Ovary (tissue), 7 donors: ENCODE measurements at regions not wholly inside any gene's neighbourhood (a gene's known extent, or its start where the extent isn't known, plus 50 kb on each side); places are given as distances from the start of the nearest gene placed in this dataset.

ENCODE experiments used
- DNase-seq, 5 donors: peaks; one replicate each; pipeline ENCODE4 v3.0.0-alpha.2; 2019 to 2020
- H3K27ac ChIP-seq, 2 donors: fragments of 200-600 bp; one replicate each; pipeline versions ENCODE4 v1.5.1 to v1.8.0; 2019 to 2022
- H3K27me3 ChIP-seq: fragments of 200-600 bp; one replicate; pipeline ENCODE4 v1.8.0; 2022
- H3K36me3 ChIP-seq: fragments of 200-600 bp; sonication (generic); one replicate; pipeline ENCODE4 v1.5.1; 2019
- H3K4me1 ChIP-seq: one replicate; pipeline ENCODE4 v1.8.1; 2013; ENCODE audit warnings: mild to moderate bottlenecking, moderate library complexity; ENCODE audit not compliant: insufficient read depth
- H3K4me3 ChIP-seq: fragments of 200-600 bp; sonication (generic); one replicate; pipeline ENCODE4 v1.5.1; 2017
- H3K9me3 ChIP-seq, 2 donors: fragments of 200-600 bp in 1 of 2; sonication (generic) in 1 of 2; one replicate each; pipeline versions ENCODE4 v1.5.1 to v1.8.1; 2013 to 2019; ENCODE audit warnings: mild to moderate bottlenecking in 1 of 2, moderate library complexity in 1 of 2
- EP300 ChIP-seq: sonication (generic); formaldehyde crosslinking; IDR thresholded peaks from one replicate; pipeline ENCODE4 v1.6.1; 2017; ENCODE audit warnings: antibody characterized with exemption
- POLR2A ChIP-seq: fragments of 450-650 bp; IDR thresholded peaks from one replicate; pipeline ENCODE4 v1.6.1; 2017; ENCODE audit warnings: antibody characterized with exemption, mild to moderate bottlenecking, moderate library complexity
- WGBS, 3 donors: extraction: QIAGEN DNeasy Blood & Tissue Kit in 1 of 3; methylation state at CpG; one replicate each; pipeline versions ENCODE4 v1.1.5 to v1.1.7; 2013 to 2017; 5-methylcytosine and 5-hydroxymethylcytosine counted together
- intact Hi-C, 4 donors: fragments of 100-400 bp; cut with DNase I; formaldehyde crosslinking; loops; one replicate each; pipeline versions ENCODE4 v1.11.0 to v1.15.1; 2022 to 2023
- TF ChIP-seq, protein P1 (sequence below), 3 donors: fragments of 450-650 bp in 2 of 3; fragments of 200-600 bp in 1 of 3; IDR thresholded peaks; one replicate each; pipeline versions ENCODE4 v1.5.1 to v1.8.0; 2016 to 2022; ENCODE audit warnings: antibody characterized with exemption in 3 of 3, mild to moderate bottlenecking in 1 of 3
- donor health status: DM: no; HTN: no; CAD: no; lungs with moderate emphysema.
- donor health status: DM: no; HTN: no; CAD: no.
- donor health status: Bipolar disorder and iron deficiency.
- donor health status: DM: no; HTN: no; CAD: no.
- donor health status: DM: yes; HTN: yes; CAD: no.

DNA sequence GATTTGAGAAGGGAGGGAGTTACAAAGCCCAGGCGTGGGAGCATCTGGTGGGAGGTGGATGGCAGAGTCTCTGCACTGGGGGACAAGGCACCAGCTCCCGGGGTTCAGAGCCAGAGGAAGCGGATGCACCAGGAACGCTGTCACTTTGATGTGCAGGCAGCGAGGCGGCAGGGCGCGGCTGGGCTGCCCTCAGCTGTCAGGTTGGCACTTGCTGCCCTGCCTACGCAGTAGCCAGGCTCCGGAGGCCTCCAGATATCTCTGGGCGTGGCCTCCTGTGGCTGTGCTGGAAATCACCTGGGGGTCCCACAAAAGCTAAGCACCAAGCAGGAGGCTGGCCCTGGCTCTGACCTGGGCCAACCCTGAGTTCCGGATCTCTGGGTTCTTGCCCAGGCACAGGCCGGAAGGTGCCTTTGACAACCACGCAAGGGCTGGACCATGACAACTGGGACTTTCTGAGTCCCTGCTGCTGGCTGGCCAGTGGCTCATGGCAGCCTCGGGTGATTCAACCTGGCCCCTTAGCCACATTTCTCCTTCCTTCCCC is 62.1 kb upstream of the MAP1LC3B2 start:
- 88 to 89% (median 89%) methylated on average over 14 to 15 of the region's 15 CpGs for WGBS, 3 donors
- intact Hi-C loops = no loop called here
- DNase-seq = no peak
- no peaks in the 10 kb centered on the region for H3K4me1 ChIP-seq
- H3K27me3 ChIP-seq = no peaks in the 10 kb centered on the region
- TF ChIP-seq EP300 (no peak), POLR2A (no peak)
- TF ChIP-seq, protein P1, sequence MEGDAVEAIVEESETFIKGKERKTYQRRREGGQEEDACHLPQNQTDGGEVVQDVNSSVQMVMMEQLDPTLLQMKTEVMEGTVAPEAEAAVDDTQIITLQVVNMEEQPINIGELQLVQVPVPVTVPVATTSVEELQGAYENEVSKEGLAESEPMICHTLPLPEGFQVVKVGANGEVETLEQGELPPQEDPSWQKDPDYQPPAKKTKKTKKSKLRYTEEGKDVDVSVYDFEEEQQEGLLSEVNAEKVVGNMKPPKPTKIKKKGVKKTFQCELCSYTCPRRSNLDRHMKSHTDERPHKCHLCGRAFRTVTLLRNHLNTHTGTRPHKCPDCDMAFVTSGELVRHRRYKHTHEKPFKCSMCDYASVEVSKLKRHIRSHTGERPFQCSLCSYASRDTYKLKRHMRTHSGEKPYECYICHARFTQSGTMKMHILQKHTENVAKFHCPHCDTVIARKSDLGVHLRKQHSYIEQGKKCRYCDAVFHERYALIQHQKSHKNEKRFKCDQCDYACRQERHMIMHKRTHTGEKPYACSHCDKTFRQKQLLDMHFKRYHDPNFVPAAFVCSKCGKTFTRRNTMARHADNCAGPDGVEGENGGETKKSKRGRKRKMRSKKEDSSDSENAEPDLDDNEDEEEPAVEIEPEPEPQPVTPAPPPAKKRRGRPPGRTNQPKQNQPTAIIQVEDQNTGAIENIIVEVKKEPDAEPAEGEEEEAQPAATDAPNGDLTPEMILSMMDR (IDR thresholded peaks at IDR 0.05) = no peak
- no peak overlapping the region for H3K4me3 ChIP-seq
- H3K36me3 ChIP-seq = no peaks in the 10 kb centered on the region
- H3K9me3 ChIP-seq = no peaks in the 10 kb centered on the region
- no peak overlapping the region for H3K27ac ChIP-seq

DNA sequence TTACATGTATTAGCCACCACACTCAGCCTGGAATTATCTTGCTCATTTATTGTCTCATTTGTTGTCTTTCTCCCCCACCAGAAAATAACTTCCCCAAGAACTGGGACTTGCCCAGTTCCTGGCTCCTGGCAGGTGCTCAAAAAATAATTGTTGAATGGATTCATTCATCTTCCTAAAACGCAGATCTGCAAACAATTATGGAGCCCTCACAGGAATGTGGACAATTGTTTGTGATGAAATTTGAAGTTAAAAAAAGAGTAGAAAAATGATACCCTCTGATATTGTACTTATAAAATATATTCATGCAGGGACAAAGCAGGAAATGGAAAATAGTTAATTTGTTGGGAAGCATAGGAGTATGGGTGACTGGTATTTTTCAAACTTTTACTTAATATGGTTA is 60.7 kb upstream of the MAP1LC3B2 start:
- Histone ChIP-seq H3K36me3 (no peaks in the 10 kb centered on the region), H3K27me3 (no peaks in the 10 kb centered on the region), H3K4me1 (no peaks in the 10 kb centered on the region), H3K27ac (no peak overlapping the region), H3K4me3 (no peak overlapping the region), H3K9me3 (no peaks in the 10 kb centered on the region)
- TF ChIP-seq POLR2A = no peak
- no peak for TF ChIP-seq EP300
- TF ChIP-seq, protein P1 (IDR thresholded peaks at IDR 0.05) = no peak
- DNase-seq = no peak
- WGBS, 3 donors = 58 to 64% (median 61%) methylated on average over 1 of the region's 1 CpG
- intact Hi-C loops = no loop called here

DNA sequence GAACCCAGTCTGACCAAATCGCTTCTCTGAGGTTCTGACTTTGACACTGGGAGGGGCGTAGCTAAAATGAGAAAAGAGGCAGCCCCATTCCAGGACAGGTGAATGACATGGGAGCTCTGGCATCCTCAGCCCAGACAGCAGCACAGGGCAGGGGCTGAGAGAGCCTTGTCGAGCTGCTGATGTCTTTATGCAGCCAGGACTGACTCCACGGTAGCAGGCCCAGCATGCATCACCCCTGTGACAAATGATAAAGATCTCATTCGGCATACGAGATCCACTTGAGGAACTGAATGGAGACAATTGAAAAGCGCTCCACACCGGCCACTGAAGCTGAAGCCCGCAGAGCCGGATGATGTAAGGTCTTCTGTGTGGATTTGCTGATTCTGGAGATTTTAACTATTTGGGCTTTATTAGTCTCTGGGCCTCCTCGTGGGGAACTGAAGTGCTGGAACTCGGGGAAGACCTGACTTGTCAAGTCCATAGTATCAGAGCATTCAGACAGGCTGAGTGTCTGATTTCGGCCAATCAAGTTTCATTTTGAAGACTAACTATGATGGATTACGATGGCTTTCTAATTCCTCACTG is 56.9 kb upstream of the MAP1LC3B2 start:
- Histone ChIP-seq H3K27me3 (no peaks in the 10 kb centered on the region), H3K27ac (no peak overlapping the region), H3K9me3 (no peaks in the 10 kb centered on the region), H3K4me3 (no peak overlapping the region), H3K4me1 (peaks cover 5% of the 10 kb centered on the region), H3K36me3 (no peaks in the 10 kb centered on the region)
- no peak for DNase-seq
- TF ChIP-seq POLR2A (no peak), EP300 (no peak)
- TF ChIP-seq, protein P1 (IDR thresholded peaks at IDR 0.05) = no peak
- intact Hi-C loops = no loop called here
- 82 to 86% (median 86%) methylated on average over 14 of the region's 14 CpGs for WGBS, 3 donors

DNA sequence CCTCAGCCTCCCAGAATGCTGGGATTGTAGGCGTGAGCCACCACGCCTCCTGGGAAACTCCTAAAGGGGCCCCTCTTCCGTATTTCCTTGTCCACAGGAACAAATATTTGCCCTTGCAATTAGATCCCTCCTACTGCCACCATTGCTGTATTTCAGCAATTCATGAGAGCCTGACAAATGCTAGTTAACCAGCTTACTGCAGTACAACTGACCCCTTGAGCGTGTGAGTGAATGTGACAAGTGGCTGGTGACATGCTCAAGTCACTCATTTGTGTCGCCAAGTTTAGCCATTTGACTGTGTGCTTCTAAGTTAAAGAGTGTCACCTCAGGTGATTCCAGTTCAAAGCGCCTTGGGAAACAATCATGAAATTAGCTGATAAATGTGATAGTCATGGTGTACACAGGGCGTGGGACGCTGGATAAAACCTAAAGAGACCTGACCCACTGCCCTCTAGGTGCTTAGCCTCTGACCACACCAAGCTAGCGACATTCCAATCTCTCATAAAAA is 56.1 kb upstream of the MAP1LC3B2 start:
- no peak overlapping the region for H3K27ac ChIP-seq
- no peak overlapping the region for H3K4me3 ChIP-seq
- H3K27me3 ChIP-seq = no peaks in the 10 kb centered on the region
- peaks cover 5% of the 10 kb centered on the region for H3K4me1 ChIP-seq
- no peaks in the 10 kb centered on the region for H3K9me3 ChIP-seq
- H3K36me3 ChIP-seq = no peaks in the 10 kb centered on the region
- TF ChIP-seq, protein P1 (IDR thresholded peaks at IDR 0.05) = no peak
- TF ChIP-seq POLR2A = no peak
- TF ChIP-seq EP300 = no peak
- WGBS, 3 donors = 93 to 95% (median 95%) methylated on average over 9 of the region's 9 CpGs
- intact Hi-C loops = no loop called here
- no peak for DNase-seq
